Ovary (tissue), 7 donors: ENCODE measurements at regions not wholly inside any gene's neighbourhood (a gene's known extent, or its start where the extent isn't known, plus 50 kb on each side); places are given as distances from the start of the nearest gene placed in this dataset.

ENCODE experiments used
- DNase-seq, 5 donors: peaks; one replicate each; pipeline ENCODE4 v3.0.0-alpha.2; 2019 to 2020
- H3K27ac ChIP-seq, 2 donors: fragments of 200-600 bp; one replicate each; pipeline versions ENCODE4 v1.5.1 to v1.8.0; 2019 to 2022
- H3K27me3 ChIP-seq: fragments of 200-600 bp; one replicate; pipeline ENCODE4 v1.8.0; 2022
- H3K36me3 ChIP-seq: fragments of 200-600 bp; sonication (generic); one replicate; pipeline ENCODE4 v1.5.1; 2019
- H3K4me1 ChIP-seq: one replicate; pipeline ENCODE4 v1.8.1; 2013; ENCODE audit warnings: mild to moderate bottlenecking, moderate library complexity; ENCODE audit not compliant: insufficient read depth
- H3K4me3 ChIP-seq: fragments of 200-600 bp; sonication (generic); one replicate; pipeline ENCODE4 v1.5.1; 2017
- H3K9me3 ChIP-seq, 2 donors: fragments of 200-600 bp in 1 of 2; sonication (generic) in 1 of 2; one replicate each; pipeline versions ENCODE4 v1.5.1 to v1.8.1; 2013 to 2019; ENCODE audit warnings: mild to moderate bottlenecking in 1 of 2, moderate library complexity in 1 of 2
- EP300 ChIP-seq: sonication (generic); formaldehyde crosslinking; IDR thresholded peaks from one replicate; pipeline ENCODE4 v1.6.1; 2017; ENCODE audit warnings: antibody characterized with exemption
- POLR2A ChIP-seq: fragments of 450-650 bp; IDR thresholded peaks from one replicate; pipeline ENCODE4 v1.6.1; 2017; ENCODE audit warnings: antibody characterized with exemption, mild to moderate bottlenecking, moderate library complexity
- WGBS, 3 donors: extraction: QIAGEN DNeasy Blood & Tissue Kit in 1 of 3; methylation state at CpG; one replicate each; pipeline versions ENCODE4 v1.1.5 to v1.1.7; 2013 to 2017; 5-methylcytosine and 5-hydroxymethylcytosine counted together
- intact Hi-C, 4 donors: fragments of 100-400 bp; cut with DNase I; formaldehyde crosslinking; loops; one replicate each; pipeline versions ENCODE4 v1.11.0 to v1.15.1; 2022 to 2023
- TF ChIP-seq, protein P1 (sequence below), 3 donors: fragments of 450-650 bp in 2 of 3; fragments of 200-600 bp in 1 of 3; IDR thresholded peaks; one replicate each; pipeline versions ENCODE4 v1.5.1 to v1.8.0; 2016 to 2022; ENCODE audit warnings: antibody characterized with exemption in 3 of 3, mild to moderate bottlenecking in 1 of 3
- donor health status: DM: no; HTN: no; CAD: no; lungs with moderate emphysema.
- donor health status: DM: no; HTN: no; CAD: no.
- donor health status: Bipolar disorder and iron deficiency.
- donor health status: DM: no; HTN: no; CAD: no.
- donor health status: DM: yes; HTN: yes; CAD: no.

DNA sequence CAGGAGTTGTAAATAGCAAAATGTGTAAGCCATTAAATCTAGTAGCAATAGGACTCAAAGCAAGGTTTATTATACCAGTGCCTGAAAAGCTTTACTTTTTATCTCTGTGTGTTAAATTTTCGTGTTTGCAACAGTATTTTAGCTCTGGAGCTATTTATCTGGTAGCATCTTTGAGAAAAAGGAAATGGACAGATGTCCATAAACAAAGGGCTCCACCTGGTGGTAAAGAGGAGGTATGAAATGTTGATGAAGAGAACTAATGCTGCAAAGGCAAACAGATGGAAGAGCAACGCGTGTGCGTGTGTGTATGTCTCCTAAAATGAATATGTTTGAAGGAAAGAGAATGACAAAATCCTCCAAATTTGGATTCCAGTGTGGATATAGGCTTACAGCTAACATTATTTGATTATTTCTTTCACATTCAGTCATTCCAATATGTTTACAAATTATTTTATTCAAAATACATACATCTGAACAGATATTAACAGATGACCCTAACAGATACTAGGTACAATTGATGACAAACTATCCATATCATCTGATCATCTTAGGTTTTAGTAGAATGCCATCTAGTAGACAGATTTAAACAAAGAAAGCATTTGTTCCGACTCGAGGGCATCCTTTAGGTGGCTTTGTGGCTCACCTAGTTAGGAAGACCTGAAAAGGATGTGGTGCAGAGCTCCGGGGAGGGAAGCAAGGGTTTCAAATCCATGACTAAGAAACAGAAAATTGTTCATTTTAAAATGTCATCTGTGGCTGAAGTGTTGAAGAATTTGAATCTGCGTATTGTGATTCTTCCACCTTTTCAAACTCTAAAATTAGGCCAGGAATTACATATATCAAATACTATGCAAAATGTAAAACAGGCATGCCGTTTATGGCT lies 383.3 kb downstream of the MTX2 start:
- H3K36me3 ChIP-seq: no peaks in the 10 kb centered on the region
- TF ChIP-seq EP300 (no peak), POLR2A (no peak)
- TF ChIP-seq, protein P1, sequence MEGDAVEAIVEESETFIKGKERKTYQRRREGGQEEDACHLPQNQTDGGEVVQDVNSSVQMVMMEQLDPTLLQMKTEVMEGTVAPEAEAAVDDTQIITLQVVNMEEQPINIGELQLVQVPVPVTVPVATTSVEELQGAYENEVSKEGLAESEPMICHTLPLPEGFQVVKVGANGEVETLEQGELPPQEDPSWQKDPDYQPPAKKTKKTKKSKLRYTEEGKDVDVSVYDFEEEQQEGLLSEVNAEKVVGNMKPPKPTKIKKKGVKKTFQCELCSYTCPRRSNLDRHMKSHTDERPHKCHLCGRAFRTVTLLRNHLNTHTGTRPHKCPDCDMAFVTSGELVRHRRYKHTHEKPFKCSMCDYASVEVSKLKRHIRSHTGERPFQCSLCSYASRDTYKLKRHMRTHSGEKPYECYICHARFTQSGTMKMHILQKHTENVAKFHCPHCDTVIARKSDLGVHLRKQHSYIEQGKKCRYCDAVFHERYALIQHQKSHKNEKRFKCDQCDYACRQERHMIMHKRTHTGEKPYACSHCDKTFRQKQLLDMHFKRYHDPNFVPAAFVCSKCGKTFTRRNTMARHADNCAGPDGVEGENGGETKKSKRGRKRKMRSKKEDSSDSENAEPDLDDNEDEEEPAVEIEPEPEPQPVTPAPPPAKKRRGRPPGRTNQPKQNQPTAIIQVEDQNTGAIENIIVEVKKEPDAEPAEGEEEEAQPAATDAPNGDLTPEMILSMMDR (IDR thresholded peaks at IDR 0.05): peak; percentile 37 to 66 (median 52)
- intact Hi-C loops: loop anchor here in 1 of 4 donors (10.0 kb wide), 1 partner anchor 162 kb away; no protein-coding TSS in a partner anchor
- no peak overlapping the region for H3K4me3 ChIP-seq
- no peak overlapping the region for H3K27ac ChIP-seq
- no peaks in the 10 kb centered on the region for H3K4me1 ChIP-seq
- H3K9me3 ChIP-seq: no peaks in the 10 kb centered on the region
- DNase-seq: no peak
- 56 to 59% (median 58%) methylated on average over 9 of the region's 9 CpGs for WGBS, 3 donors
- no peaks in the 10 kb centered on the region for H3K27me3 ChIP-seq

DNA sequence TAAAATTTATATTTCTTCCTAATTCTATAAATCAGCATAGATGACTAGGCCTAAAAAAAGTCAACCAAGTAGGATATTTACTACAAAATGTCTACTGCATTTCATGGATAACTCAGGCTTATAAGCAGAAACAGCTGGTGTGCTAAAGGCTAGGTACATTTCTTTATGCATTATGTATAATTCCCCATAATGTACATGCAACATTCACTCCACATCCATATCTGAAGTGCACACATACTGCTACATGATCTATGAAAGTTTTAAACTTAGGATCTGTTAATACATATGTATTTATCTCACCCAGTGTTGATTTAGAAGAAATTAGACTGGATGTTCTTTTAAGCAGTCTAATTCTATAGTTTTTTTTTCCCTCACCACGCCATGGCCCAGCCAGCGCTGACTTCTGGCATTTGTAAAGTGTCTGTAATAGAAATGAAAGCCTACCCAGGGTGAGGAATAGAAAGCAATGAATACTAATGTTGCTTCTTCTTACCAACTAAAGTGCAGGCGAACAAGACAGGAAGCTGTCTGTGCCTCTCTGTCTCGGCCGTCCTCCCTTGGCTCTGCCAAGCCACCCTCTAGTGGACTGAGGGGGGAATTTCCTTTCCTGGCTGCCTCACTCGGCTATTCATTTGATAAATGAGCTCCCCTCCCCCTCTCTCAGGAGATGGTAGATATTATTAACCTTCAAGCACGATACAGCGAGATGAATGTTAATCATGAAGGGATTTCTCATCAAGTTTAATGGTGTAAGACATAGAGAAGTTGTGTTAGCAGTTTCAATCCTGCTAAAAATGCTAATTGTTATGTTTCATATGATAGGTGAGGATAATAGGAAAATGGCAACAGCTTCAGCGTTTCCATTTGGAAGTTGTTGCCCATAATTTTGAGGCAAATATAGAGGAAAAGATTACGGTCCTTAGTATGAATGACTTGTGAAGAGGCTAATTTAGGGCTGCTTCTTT lies 384.5 kb downstream of the MTX2 start:
- H3K4me3 ChIP-seq: no peak overlapping the region
- intact Hi-C loops: loop anchor here in 1 of 4 donors (10.0 kb wide), 1 partner anchor 161 kb away; no protein-coding TSS in a partner anchor
- WGBS, 3 donors: 31 to 37% (median 35%) methylated on average over 10 of the region's 10 CpGs
- DNase-seq: peak; percentile 41 to 70 (median 60)
- TF ChIP-seq EP300: no peak
- TF ChIP-seq, protein P1 (IDR thresholded peaks at IDR 0.05): peak; percentile 45 to 59 (median 56)
- H3K4me1 ChIP-seq: no peaks in the 10 kb centered on the region
- H3K9me3 ChIP-seq: no peaks in the 10 kb centered on the region
- H3K27me3 ChIP-seq: no peaks in the 10 kb centered on the region
- H3K27ac ChIP-seq: no peak overlapping the region
- no peaks in the 10 kb centered on the region for H3K36me3 ChIP-seq

DNA sequence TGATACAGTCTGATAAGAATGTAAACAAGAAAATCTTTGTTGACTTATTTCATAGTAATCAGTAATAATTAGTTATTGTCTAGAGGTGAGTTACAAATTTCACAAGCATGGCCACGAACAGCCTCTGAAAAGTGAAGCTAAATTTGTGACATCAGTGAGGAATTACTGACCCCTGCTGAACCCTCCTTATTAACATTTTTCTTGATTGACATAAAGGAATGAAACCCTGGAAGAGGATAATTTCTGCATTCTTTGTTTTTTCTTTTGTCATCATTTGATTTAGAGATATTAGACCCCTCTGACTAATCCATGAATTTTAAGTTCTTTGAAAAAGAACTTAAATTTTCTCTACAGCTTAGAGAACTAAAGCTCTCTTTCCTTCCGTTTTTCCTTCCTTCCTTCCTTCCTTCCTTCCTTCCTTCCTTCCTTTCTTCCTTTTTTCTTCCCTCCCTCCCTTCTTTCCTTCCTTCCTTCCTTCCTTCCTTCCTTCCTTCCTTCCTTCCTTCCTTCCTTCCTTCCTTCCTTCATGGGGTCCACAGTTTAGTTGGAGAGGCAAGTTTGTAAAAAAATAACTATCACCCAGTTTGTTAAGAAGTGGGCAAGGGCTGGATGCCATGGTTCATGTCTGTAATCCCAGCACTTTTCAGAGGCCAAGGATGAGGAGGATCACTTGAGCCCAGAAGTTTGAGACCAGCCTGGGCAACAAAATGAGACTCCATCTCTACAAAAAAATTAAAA lies 387.0 kb downstream of the MTX2 start:
- Histone ChIP-seq H3K4me3 (no peak overlapping the region), H3K27ac (no peak overlapping the region), H3K27me3 (no peaks in the 10 kb centered on the region), H3K4me1 (no peaks in the 10 kb centered on the region), H3K36me3 (no peaks in the 10 kb centered on the region), H3K9me3 (no peaks in the 10 kb centered on the region)
- DNase-seq: no peak
- intact Hi-C loops: loop anchor here in 1 of 4 donors (10.0 kb wide), 1 partner anchor 159 kb away; no protein-coding TSS in a partner anchor
- no peak for TF ChIP-seq POLR2A
- no peak for TF ChIP-seq EP300
- TF ChIP-seq, protein P1 (IDR thresholded peaks at IDR 0.05): no peak
- 87 to 95% (median 90%) methylated on average over 2 of the region's 2 CpGs for WGBS, 3 donors

DNA sequence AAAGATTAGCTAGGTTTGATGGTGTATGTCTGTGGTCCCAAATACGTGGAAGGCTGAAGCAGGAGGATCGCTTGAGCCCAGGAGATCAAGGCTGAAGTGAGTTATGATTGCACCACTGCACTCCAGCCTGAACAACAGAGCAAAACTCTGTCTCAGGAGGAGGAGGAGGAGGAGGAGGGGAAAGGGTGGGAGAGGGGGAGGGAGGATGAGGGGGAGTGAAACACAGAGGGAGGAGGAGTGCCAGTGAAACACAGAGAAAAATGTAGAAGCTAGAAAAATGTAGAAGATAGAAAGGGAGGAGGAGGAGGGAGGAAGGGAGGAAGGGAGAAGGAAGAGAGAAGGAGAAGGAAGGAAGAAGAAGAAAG lies 387.5 kb downstream of the MTX2 start:
- no peaks in the 10 kb centered on the region for H3K36me3 ChIP-seq
- 30 to 57% (median 54%) methylated on average over 2 of the region's 2 CpGs for WGBS, 3 donors
- no peak for DNase-seq
- no peak overlapping the region for H3K27ac ChIP-seq
- no peaks in the 10 kb centered on the region for H3K4me1 ChIP-seq
- no peak overlapping the region for H3K4me3 ChIP-seq
- no peaks in the 10 kb centered on the region for H3K27me3 ChIP-seq
- TF ChIP-seq, protein P1 (IDR thresholded peaks at IDR 0.05): no peak
- TF ChIP-seq EP300 (no peak), POLR2A (no peak)
- H3K9me3 ChIP-seq: no peaks in the 10 kb centered on the region
- intact Hi-C loops: loop anchor here in 1 of 4 donors (10.0 kb wide), 1 partner anchor 158 kb away; no protein-coding TSS in a partner anchor
